ENCODE measurements at regions not wholly inside any gene's neighbourhood (a gene's known extent, or its start where the extent isn't known, plus 50 kb on each side); places are given as distances from the start of the nearest gene placed in this dataset.

DNA sequence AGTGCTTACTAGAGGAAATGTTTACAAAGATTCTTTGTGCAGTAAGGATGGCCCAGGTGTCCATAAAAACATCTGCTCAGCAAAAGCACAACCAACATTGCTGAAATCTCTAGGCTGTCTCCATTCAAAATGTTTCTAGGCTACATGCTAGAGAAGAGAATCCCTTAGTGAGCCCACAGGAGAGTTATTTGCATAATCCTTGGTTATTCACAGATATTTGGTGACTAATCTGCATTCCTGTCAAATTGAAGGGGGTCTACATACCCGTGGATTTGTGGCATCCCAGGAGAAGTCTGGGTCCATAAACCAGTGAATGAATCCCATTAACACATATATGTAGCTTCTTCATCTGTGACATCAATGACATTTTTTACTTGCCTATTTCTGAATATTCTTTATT is 261.3 kb upstream of the ESRRG start:
- TF ChIP-seq, protein P1, sequence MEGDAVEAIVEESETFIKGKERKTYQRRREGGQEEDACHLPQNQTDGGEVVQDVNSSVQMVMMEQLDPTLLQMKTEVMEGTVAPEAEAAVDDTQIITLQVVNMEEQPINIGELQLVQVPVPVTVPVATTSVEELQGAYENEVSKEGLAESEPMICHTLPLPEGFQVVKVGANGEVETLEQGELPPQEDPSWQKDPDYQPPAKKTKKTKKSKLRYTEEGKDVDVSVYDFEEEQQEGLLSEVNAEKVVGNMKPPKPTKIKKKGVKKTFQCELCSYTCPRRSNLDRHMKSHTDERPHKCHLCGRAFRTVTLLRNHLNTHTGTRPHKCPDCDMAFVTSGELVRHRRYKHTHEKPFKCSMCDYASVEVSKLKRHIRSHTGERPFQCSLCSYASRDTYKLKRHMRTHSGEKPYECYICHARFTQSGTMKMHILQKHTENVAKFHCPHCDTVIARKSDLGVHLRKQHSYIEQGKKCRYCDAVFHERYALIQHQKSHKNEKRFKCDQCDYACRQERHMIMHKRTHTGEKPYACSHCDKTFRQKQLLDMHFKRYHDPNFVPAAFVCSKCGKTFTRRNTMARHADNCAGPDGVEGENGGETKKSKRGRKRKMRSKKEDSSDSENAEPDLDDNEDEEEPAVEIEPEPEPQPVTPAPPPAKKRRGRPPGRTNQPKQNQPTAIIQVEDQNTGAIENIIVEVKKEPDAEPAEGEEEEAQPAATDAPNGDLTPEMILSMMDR (IDR thresholded peaks at IDR 0.05) = no peak

DNA sequence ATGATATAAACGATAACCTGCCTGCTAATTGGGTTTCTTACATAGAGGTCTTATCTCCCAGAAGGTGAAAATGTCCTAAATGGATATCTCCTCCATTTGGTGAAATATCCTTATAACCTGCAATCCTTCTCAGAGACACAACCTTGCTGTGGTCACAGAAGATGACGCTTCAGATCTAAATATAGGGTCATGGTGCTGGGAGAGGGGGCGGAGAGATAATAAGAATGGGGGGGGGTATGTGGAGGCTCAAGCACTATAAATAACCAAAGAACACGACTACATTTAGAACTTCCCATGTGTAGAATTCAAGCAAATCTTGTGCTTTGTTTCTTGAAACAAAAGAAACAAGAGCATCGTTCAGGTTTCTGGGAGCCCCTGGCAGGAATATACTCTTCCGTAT is 260.6 kb upstream of the ESRRG start:
- TF ChIP-seq, protein P1 (IDR thresholded peaks at IDR 0.05) = no peak

DNA sequence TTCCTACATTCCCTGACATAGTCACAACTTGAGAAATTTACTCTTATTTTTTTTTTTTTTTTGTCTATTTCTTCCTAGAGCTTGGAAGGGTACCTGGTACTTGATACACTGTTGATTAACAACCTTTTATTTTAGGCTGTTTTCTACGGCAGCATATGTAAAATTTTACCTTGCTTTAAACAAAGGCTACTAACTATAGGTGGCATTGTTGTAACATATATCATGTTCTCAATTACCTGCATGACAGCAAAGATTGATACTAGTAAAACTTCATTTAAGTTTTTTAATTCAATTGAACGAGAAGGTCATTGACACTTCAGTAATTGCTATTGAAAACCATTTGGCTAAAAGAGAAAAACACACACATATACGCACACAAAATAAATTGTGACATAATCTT is 238.3 kb upstream of the ESRRG start:
- TF ChIP-seq, protein P1 (IDR thresholded peaks at IDR 0.05) = peak; percentile 58

DNA sequence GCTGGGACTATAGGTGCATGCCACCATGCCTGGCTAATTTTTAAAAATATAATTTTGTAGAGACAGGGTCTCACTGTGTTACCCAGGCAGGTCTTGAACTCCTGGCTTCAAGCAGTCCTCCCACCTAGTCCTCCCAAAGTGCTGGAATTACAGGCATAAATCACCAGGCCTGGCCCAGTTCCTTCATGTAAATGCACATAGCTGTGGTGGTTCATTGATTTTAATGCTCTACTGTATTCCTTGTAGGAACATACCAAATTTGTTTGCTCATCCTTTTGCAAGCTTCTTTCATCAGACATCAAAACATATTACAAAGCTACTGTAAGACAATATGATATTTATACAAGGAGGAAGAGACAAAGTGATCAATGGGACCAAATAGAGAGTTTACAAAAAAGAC is 237.5 kb upstream of the ESRRG start:
- TF ChIP-seq, protein P1 (IDR thresholded peaks at IDR 0.05) = no peak

DNA sequence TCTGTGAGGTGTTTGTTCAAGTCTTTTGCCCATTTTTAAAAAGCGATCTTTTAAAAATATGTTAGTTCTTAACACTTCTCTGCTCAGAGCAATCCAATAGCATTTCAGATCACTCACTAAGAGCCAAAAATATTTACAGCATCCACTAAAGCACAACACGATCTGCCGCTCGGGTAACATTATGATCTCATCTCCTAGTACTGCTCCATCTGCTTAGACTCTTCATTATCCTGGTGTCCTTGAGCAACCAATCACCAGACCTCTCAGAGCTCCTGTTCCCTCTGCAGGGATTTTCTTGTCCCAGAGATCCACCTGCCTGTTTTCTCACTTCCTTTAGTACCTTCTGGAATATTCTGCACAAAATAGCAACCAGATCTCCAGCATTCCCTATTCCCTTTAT is 235.3 kb upstream of the ESRRG start:
- TF ChIP-seq, protein P1 (IDR thresholded peaks at IDR 0.05) = no peak

DNA sequence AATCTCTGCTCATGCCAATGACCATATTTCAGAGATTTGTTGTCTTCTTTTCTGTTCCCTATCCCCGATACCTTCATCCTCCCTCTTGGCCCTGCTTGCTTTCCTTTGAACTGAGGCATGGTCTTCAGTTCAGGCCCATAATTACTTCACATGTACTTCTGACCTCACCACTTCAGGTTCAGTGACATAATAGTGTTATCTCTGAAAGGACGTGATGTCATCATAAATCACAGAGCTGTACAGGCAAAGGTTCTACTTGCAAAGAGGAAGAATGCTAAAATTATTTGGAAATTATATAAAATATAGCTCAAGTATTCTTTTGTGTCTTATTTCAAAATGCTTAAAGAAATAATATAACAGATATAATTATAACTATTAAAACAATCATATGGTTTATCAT is 230.3 kb upstream of the ESRRG start:
- TF ChIP-seq, protein P1 (IDR thresholded peaks at IDR 0.05) = no peak

DNA sequence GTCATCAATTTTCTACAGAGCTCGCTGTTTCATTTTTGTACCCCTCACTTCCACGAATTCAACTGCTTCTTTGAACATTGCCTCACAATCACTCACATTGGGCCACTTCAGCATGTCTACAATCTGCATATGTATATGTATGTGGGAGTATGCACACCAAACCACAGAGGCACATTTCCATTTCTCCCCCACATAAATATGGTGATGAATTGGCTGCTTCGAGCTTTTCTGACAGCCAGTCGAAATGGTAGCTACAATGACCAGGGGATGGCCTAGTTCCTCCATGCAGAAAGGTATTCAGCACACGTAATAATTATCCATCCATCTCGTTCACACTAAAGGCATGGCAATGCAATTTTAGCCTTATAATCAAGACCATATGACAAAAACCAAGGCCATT is 229.6 kb upstream of the ESRRG start:
- TF ChIP-seq, protein P1 (IDR thresholded peaks at IDR 0.05) = no peak

DNA sequence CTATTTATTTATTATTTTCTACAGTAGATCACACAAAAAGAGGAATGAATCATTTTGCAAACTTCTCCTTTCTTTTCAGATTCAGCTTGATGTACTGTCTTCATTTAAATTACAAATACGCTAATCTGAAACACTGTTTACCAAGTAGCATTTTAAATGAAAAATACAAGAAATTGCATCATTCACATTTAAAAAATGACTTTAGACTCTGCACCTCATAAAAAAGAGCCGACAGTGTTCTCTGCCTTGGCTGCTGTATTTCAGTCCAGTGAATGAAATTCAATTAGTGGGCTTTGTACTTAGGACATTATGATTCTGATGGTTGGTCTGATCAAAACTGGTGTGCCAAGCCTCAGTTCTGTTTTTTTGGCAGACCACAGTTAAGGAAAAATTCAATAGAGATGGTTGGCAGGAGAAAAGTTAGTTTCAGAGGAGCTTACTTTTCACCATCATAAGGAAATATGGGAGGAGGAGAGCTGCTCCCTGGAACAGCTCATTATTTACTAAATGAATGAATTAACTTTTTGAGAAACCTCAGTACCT is 222.4 kb upstream of the ESRRG start:
- TF ChIP-seq, protein P1 (IDR thresholded peaks at IDR 0.05) = no peak
